ENCODE measurements at regions not wholly inside any gene's neighbourhood (a gene's known extent, or its start where the extent isn't known, plus 50 kb on each side); places are given as distances from the start of the nearest gene placed in this dataset.

- TF ChIP-seq CTCF (conservative IDR thresholded peaks at IDR 0.05; ENCODE audit: low read depth in 2 of 2), result peak in 1 of 2 experiments; percentile 54; a peak in 3 of 4 replicates
- TF ChIP-seq, protein P1, sequence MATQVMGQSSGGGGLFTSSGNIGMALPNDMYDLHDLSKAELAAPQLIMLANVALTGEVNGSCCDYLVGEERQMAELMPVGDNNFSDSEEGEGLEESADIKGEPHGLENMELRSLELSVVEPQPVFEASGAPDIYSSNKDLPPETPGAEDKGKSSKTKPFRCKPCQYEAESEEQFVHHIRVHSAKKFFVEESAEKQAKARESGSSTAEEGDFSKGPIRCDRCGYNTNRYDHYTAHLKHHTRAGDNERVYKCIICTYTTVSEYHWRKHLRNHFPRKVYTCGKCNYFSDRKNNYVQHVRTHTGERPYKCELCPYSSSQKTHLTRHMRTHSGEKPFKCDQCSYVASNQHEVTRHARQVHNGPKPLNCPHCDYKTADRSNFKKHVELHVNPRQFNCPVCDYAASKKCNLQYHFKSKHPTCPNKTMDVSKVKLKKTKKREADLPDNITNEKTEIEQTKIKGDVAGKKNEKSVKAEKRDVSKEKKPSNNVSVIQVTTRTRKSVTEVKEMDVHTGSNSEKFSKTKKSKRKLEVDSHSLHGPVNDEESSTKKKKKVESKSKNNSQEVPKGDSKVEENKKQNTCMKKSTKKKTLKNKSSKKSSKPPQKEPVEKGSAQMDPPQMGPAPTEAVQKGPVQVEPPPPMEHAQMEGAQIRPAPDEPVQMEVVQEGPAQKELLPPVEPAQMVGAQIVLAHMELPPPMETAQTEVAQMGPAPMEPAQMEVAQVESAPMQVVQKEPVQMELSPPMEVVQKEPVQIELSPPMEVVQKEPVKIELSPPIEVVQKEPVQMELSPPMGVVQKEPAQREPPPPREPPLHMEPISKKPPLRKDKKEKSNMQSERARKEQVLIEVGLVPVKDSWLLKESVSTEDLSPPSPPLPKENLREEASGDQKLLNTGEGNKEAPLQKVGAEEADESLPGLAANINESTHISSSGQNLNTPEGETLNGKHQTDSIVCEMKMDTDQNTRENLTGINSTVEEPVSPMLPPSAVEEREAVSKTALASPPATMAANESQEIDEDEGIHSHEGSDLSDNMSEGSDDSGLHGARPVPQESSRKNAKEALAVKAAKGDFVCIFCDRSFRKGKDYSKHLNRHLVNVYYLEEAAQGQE (IDR thresholded peaks at IDR 0.05; ENCODE audit: unreplicated experiment), result no peak
- TF ChIP-seq EZH2 (IDR thresholded peaks at IDR 0.05; ENCODE audit: low read depth, unreplicated experiment), result no peak
- no peak for TF ChIP-seq POLR2AphosphoS5 (IDR thresholded peaks at IDR 0.05; ENCODE audit: low read depth)
- no peak for TF ChIP-seq CREB1 (CRISPR knock-in tag; IDR thresholded peaks at IDR 0.05; ENCODE audit: low read depth)
- no peak for TF ChIP-seq NANOG (IDR thresholded peaks at IDR 0.05; ENCODE audit: borderline replicate concordance)
These were observed 498.6 kb downstream of the EFNB2 start for GRCh38 chr13:106036870-106037269.

All from GM23338 (cell line).